H1 (cell line): ENCODE measurements at regions not wholly inside any gene's neighbourhood (a gene's known extent, or its start where the extent isn't known, plus 50 kb on each side); places are given as distances from the start of the nearest gene placed in this dataset.

Experiments used
- CTCF ChIP-seq, 3 experiments: IDR thresholded peaks; 1 replicate in 2 of 3; 2 replicates in 1 of 3; pipeline versions ENCODE4 v1.5.1 to v1.6.1; 2011; ENCODE audit warnings: low read length in 3 of 3, mild to moderate bottlenecking in 3 of 3, inconsistent platforms in 2 of 3, low read depth in 1 of 3, moderate library complexity in 1 of 3; ENCODE audit not compliant: insufficient read depth in 1 of 3; ENCODE audit errors: control extremely low read depth in 1 of 3
- NRF1 ChIP-seq: IDR thresholded peaks from 2 replicates; pipeline ENCODE4 v1.6.1; 2011; ENCODE audit warnings: mild to moderate bottlenecking, low read depth, low read length, improper control_type of control experiment

GRCh38 chr18:42549596-42549995 lies 565.9 kb downstream of the RIT2 start:
- TF ChIP-seq CTCF (IDR thresholded peaks at IDR 0.05; ENCODE audit: control extremely low read depth in 1 of 3, insufficient read depth in 1 of 3, low read depth in 1 of 3, low read length in 3 of 3) (no peak), NRF1 (no peak)
